Spleen (tissue), 7 donors: ENCODE measurements at regions not wholly inside any gene's neighbourhood (a gene's known extent, or its start where the extent isn't known, plus 50 kb on each side); places are given as distances from the start of the nearest gene placed in this dataset.

Source experiments
- CTCF ChIP-seq, 11 experiments: fragments of 200-600 bp in 7 of 11; fragments of 450-650 bp in 4 of 11; sonication (generic) in 4 of 11; IDR thresholded peaks in 8 of 11; conservative IDR thresholded peaks in 3 of 11; 1 replicate in 7 of 11; 2 replicates in 4 of 11; pipeline versions ENCODE4 v1.4.0 to v1.8.0; 2016 to 2021; ENCODE audit warnings: antibody characterized with exemption in 11 of 11, inconsistent platforms in 4 of 11, mild to moderate bottlenecking in 1 of 11
- POLR2A ChIP-seq, 3 donors: fragments of 450-650 bp; IDR thresholded peaks; one replicate each; pipeline ENCODE4 v1.5.1; 2017; ENCODE audit warnings: antibody characterized with exemption in 3 of 3, mild to moderate bottlenecking in 1 of 3
- POLR2AphosphoS5 ChIP-seq, 3 donors: sonication (generic); formaldehyde crosslinking; IDR thresholded peaks; one replicate each; pipeline ENCODE4 v1.5.1; 2017; ENCODE audit warnings: antibody characterized with exemption in 3 of 3
- donor health status: DM: no; HTN: no; CAD: no; lungs with moderate emphysema.
- donor health status: DM: no; HTN: no; CAD: no.
- donor health status: DM: no; HTN: no; CAD: no.

- no peak for TF ChIP-seq POLR2A (IDR thresholded peaks at IDR 0.05)
- TF ChIP-seq CTCF (IDR thresholded peaks at IDR 0.05 in 8 of 11, conservative IDR thresholded peaks at IDR 0.05 in 3 of 11), result no peak
- TF ChIP-seq POLR2AphosphoS5 (IDR thresholded peaks at IDR 0.05), result no peak
Measured at GRCh38 chr3:16821053-16821452, 63.7 kb upstream of the PLCL2 start.
